Kidney tubule cell (primary cell): ENCODE measurements at regions not wholly inside any gene's neighbourhood (a gene's known extent, or its start where the extent isn't known, plus 50 kb on each side); places are given as distances from the start of the nearest gene placed in this dataset.

Source experiments
- DNase-seq: peaks from one replicate; pipeline ENCODE4 v3.0.0-alpha.2; 2018; ENCODE audit warnings: low spot score

DNA sequence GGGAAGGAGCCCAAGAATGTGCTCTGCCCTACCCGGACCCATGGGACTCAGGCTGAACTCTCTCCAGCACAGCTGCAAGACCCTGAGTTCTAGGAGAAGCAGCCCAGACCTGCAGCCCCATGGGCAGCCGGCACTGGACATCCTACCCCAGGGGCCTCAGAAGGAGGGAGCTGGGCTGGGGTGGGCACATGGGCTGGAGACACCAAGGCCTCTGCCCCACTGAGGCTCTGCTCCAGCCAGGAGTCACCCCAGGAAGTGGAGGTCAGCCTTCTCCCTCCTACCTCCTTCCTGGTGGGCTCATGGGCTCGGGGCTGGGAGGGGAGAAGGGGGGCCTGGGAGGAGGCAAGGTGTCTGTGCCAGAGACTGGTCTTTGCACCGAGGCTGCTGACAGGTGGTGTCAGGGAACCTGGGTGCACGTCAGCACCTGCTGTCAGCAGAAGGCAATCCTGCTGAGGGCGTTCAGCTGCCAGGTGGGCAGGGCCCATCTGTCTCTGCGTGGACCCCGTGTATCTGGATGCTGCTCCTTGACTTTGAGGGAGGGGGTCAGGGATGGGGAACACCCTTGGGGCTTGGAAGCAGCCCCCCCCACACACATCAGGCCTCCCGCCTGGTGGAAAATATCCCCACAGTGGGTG is 95.2 kb downstream of the PDGFA start:
- no peak for DNase-seq

DNA sequence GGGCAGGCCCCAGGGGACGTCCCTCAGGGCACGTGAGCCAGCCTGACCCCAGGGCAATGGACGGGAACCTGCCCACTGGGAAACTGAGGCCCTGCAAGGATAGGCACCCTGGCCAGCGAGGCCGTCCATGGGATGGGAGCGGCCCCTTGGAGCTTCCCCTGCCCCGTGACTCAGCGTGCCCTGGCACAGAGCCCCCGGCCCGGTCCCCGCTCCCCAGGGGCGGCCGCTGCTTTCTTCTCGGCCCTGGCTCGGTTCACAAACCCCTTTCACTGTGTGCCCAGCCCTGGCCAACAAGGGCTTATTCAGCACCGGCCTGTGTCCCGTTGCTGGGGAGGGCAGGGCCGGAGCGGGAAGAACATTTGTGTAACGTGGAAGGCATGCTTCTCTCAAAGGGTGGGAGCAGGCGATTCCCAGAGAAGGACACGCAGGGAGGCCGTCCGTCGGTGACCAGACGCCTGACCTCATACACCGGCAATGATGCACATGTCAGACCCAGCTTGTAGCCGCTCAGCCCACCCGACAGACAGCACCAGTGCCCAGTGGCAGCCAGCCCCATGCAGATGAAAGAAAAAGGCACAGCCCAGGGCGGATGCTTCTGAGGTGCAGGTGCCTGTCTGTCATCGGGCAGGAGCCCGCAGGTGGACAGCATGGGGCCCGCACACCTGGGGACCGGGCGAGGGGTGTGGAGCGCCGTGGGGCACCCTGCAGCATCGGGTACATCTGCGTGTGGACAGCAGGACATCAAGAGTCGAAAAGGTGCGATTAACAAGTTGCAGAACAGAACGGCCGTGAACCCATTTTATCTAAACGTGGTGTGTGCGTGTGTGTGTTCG is 94.5 kb downstream of the PDGFA start:
- no peak for DNase-seq

DNA sequence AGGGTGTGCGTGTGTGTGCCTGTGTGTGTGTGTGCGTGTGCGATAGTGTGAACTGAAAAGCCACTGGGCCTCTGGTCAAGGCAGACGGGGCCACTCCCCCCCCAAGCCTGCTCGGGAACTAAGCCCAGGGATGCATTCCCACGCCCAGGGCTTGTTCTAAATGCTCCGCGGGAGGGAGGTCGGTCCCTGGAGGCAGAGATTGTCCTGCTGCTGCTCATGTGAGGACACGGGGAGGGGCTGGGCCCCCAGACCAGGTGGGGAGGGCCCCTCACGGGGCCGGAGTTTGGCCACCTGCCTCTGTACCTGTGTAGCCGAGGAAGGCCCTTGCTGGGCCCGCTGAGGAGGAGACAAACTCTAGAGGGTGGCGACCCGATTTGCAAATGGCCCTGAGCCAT is 93.9 kb downstream of the PDGFA start:
- DNase-seq: no peak

DNA sequence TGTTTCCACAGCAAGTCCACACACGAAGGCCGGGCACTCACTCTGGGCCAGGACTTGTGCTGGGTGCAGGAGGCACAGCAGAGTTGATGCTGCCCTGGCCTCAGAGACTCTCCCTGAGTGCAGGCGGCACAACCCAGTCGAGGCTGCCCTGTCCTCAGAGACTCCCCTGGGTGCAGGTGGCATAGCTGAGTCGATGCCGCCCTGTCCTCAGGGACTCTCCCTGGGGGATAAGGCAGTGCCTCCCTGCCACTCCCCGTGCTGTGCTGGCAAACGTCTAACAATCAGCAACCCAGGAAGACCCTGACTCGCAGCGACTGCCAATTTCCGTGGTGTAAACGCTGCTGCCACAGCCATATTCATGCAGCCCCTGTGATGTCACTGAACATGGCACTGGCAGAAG is 93.1 kb downstream of the PDGFA start:
- DNase-seq: no peak

GRCh38 chr7:427506-428103 is 92.0 kb downstream of the PDGFA start:
- DNase-seq: no peak

DNA sequence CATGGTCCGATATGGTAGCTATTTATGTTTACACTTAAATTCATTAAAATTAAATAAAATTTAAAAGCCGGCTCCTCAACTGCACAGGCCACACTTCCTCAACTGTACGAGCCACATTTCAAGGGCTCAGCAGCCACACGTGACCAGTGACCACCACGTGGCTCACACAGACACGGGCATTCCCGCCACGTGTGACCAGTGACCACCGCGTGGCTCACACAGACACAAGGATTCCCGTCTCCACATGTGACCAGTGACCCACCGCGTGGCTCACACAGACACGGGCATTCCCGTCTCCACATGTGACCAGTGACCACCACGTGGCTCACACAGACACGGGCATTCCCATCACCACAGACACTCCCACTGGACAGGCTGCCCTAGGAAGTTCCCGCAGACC is 91.3 kb downstream of the PDGFA start:
- no peak for DNase-seq

DNA sequence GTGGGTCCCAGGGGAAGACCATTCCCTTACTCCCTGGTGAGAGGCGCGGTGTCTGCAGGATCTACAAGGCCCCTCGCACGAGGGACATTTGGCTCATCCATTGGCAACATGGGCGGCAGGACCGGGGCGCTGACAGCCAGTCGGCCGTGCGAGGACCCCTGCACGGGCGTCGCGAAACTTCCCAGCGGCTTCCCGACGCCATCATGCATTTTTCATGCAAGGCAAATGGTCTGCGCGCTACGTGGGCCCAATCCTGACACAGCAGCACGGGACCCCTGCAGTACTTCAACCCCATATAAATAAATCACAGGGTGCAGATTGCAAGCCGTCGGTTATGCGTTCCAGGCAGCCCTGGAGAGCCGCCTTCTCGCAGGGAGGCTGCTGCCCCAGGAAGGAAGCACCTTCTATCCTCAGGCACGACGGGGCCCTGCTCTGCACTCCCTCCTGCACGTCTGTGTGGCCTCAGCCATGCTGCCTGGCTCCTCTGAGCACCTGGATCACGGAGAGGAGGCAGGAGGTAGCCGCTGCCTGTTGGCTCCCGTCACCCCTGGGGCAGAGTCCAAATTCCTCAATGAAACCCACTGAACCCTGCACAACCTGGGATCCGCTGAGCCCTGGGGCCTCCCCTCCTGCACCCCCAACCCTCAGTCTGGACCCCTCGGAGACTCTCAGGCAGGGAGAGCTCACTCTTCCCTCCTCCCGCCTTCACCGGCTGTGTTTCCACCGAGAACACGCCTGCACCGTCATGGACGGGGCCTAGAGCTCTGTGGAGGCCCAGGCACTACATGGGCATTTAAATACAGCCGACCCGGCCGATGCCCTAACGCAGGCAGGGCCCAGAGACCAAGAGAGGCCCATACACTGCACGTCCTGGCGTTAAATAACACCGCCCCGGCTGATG is 90.5 kb downstream of the PDGFA start:
- no peak for DNase-seq

DNA sequence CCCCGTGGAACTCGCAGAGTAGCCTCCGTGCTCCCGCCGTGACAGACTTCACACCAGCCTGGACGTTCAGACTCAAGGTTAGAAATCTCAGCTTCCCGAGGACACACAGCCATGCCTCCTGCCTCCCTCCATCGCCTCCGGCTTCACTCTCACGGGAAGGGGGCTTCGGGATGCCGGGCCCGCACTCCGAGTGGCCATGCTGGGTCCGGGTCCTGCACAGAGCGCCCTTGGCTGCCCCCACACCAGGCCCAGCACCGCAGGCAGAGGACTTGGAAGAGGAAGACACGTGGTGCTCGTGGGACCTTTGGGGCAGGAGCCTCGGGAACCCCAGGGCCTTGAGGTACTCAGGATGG is 89.8 kb downstream of the PDGFA start:
- DNase-seq: no peak

DNA sequence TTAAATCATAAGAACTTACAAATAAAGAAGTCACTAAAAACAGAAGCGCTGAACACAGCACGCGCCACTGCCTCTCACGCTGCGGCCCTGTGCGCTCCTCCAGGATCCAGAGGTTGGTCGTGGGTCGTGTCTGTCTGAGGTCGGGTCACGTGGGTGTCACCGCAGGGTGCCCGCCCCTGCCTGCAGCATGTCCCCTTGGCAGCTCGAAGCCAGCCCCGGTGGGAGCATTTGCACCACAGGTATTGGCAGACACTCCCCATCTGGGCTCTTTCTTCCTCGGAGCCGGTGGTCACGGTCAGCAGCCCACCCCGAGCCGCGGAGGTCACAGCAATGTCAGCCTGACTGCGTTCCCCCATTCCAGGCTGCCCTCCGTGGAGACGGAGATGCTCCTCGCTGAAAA is 88.6 kb downstream of the PDGFA start:
- DNase-seq: no peak

DNA sequence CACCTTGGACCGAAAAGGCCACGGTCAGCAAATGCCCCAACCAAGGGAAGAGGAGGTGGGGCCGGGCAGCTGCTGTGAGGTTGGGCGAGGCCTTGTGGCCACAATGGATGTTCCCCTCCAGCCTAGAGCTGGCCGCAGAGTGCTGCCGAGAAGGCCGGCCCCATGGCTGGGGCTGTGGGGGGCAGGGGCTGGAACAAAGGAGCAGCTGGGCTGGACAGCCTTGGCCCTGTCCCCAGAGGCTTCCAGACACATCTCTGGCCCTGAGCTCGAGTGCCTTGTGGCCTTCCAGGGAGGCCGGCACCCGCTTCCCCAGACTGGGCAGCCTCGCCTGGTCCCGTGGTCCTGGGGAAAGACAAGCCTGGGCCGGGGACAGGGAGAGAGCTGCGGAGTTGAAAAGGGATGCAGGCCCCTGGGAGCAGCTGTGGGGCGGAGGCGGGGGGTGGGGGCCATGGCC is 88.0 kb downstream of the PDGFA start:
- no peak for DNase-seq

GRCh38 chr7:432256-432655 is 87.4 kb downstream of the PDGFA start:
- DNase-seq: no peak

DNA sequence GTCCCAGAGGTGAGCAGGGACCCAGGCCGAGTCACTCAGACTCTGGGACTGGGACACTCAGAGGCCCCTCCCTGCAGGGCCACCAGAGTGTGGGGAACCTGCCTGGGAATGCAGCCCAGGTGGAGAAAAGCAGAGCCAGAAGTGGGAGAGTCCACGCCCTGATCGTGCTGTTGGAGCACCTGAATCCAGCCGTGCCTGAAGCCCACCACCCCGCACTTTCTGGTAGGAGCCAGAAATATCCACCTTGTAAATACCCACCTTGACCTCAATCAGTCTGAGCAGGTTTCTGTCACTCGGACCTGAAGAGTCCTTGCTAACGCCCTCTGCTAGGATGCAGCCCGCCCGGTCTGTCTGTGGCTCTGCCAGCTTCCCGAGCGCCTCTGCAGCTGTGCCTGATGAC is 86.7 kb downstream of the PDGFA start:
- DNase-seq: no peak

- DNase-seq: no peak
Observed at GRCh38 chr7:433558-433957, 86.1 kb downstream of the PDGFA start.

GRCh38 chr7:434891-435629 is 84.6 kb downstream of the PDGFA start:
- no peak for DNase-seq

- DNase-seq: peak; percentile 26
Observed at GRCh38 chr7:435630-436366, 83.8 kb downstream of the PDGFA start.

- no peak for DNase-seq
Observed at GRCh38 chr7:436367-437128, 83.1 kb downstream of the PDGFA start.

- DNase-seq: no peak
Observed at GRCh38 chr7:437329-438251, 82.1 kb downstream of the PDGFA start.

- DNase-seq: no peak
Observed at GRCh38 chr7:438361-438760, 81.3 kb downstream of the PDGFA start.

DNA sequence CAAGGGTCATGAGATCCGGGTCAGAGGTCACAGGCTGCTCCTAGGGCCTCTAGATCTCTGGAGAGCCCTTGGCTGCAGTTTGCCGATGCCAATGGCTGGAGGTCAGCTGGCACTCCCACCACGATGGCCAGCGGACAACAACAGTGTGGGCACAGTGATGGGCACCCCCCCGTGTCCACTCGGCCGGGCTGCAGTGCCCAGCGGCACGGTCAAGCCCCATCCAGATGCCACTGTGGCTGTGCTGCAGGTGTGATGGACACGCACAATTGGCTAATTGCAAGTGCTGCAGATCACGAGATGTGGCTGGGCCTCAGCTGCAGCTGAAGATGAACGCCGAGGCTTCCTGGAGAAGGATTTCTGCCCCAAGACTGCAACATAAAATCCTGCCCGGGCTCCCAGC is 80.7 kb downstream of the PDGFA start:
- no peak for DNase-seq
